ENCODE measurements at regions not wholly inside any gene's neighbourhood (a gene's known extent, or its start where the extent isn't known, plus 50 kb on each side); places are given as distances from the start of the nearest gene placed in this dataset.

GRCh38 chr18:10402871-10403559 lies 51.4 kb upstream of the APCDD1 start:
- peaks cover 57% of the 10 kb centered on the region for H3K4me1 Mint-ChIP-seq

GRCh38 chr18:10403708-10404107 lies 50.7 kb upstream of the APCDD1 start:
- Mint-ChIP-seq H3K4me3 (no peak overlapping the region), H3K9me3 (no peaks in the 10 kb centered on the region), H3K27me3 (ENCODE audit: low read depth) (peaks cover 19% of the 10 kb centered on the region), H3K4me1 (peaks cover 50% of the 10 kb centered on the region), H3K27ac (peak overlapping the region; percentile 34 to 69 (median 37)), H3K36me3 (ENCODE audit: low read depth) (no peaks in the 10 kb centered on the region)
- TF ChIP-seq CTCF (IDR thresholded peaks at IDR 0.05; ENCODE audit: unreplicated experiment in 3 of 3) = no peak

More at GRCh38 chr18:10402871-10403559, 51.4 kb upstream of the APCDD1 start:
- H3K27ac Mint-ChIP-seq = peak overlapping the region in 1 of 3 experiments; percentile 69
- TF ChIP-seq CTCF (IDR thresholded peaks at IDR 0.05; ENCODE audit: unreplicated experiment in 3 of 3) = no peak
- peaks cover 17% of the 10 kb centered on the region for H3K27me3 Mint-ChIP-seq (ENCODE audit: low read depth)
- H3K9me3 Mint-ChIP-seq = no peaks in the 10 kb centered on the region
- H3K36me3 Mint-ChIP-seq (ENCODE audit: low read depth) = no peaks in the 10 kb centered on the region
- H3K4me3 Mint-ChIP-seq = no peak overlapping the region

GRCh38 chr18:10404168-10404567 lies 50.3 kb upstream of the APCDD1 start:
- peaks cover 48% of the 10 kb centered on the region for H3K4me1 Mint-ChIP-seq
- TF ChIP-seq CTCF (IDR thresholded peaks at IDR 0.05; ENCODE audit: unreplicated experiment in 3 of 3) = no peak
- H3K36me3 Mint-ChIP-seq (ENCODE audit: low read depth) = no peaks in the 10 kb centered on the region
- H3K27ac Mint-ChIP-seq = peak overlapping the region; percentile 34 to 69 (median 37)
- no peaks in the 10 kb centered on the region for H3K9me3 Mint-ChIP-seq
- peaks cover 19% of the 10 kb centered on the region for H3K27me3 Mint-ChIP-seq (ENCODE audit: low read depth)
- no peak overlapping the region for H3K4me3 Mint-ChIP-seq

Measured in nephron (organoid).